ENCODE measurements at regions not wholly inside any gene's neighbourhood (a gene's known extent, or its start where the extent isn't known, plus 50 kb on each side); places are given as distances from the start of the nearest gene placed in this dataset.
A peak's percentile ranks its signal among the peaks of the same experiment; 100 is the strongest.
"Not testable (repeated sequence)": the region's sequence is repeated elsewhere in the genome, so short reads cannot be mapped to it uniquely, and the experiment has no call there.

DNA sequence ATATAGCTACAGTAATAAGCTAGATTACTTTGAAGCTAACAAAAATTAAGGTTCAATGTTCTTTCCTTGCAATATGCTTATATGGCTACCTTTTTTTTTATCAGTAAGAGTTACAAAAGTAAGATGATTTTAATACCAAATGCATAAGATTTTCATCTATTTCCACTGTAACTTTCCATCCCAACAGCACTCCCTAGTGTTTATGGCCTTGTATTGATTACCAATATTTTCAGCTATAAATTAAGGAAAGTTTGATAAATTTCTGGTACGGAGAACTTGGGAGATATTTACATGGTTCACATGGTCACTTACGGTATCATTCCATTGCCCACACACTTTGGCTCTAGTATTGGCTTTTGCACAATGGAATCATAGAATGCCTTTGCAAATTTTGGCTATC lies 448.9 kb upstream of the PABPC4L start:
- DNase-seq (ENCODE audit: low read depth in 4 of 4, low spot score in 3 of 4) = no peak

DNA sequence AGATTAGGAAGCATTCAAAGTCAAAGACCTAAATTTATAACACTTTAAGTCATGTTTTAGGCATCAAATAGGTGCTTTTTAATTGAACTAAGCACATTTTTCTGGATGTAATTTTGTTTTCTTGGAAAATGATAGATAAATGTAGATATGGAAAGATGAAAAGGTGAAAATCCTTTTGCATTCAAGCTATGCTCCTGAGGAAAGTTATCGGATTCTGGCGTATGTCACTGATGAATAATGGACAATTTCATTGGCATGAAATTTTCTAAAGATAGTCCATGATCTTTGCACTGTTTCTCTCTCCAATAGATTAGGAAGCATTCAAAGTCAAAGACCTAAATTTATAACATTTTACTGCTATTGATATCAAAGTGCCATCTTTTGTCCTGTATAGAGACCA lies 444.2 kb upstream of the PABPC4L start:
- no peak for DNase-seq (ENCODE audit: low read depth in 4 of 4, low spot score in 3 of 4)

DNA sequence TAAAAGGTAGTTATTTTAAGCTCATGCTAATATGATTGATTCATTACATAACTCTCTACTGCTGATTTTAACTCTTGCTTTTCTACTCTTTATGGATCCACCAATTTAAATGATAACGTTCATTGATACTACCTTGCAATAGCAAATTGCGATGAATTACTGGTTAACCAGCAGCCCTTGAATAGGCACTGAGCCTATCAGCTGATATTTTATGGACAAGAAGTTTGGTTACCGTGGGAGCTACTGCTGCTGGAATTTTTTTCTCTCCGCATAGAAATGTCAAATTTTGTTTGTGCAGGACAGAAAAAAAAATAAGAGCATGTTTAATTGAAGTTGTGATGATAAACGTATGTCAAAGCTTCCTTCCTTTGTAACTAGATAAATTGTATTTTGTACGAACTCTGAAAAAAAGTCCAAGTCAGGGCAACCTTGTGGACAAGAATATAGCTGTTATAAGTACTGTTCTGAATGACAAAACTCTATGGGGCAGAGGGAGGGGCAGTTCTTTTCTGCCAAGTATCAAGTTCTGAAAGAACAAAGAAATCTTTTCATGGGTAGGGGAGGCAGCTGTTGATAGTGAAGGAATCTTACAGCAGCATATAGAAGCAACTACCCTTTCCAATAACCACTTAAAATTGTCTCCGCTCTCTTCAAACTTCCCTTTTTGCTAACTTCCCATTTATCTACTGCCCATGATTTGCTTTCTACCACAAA lies 434.9 kb upstream of the PABPC4L start:
- DNase-seq (ENCODE audit: low read depth in 4 of 4, low spot score in 3 of 4) = no peak

DNA sequence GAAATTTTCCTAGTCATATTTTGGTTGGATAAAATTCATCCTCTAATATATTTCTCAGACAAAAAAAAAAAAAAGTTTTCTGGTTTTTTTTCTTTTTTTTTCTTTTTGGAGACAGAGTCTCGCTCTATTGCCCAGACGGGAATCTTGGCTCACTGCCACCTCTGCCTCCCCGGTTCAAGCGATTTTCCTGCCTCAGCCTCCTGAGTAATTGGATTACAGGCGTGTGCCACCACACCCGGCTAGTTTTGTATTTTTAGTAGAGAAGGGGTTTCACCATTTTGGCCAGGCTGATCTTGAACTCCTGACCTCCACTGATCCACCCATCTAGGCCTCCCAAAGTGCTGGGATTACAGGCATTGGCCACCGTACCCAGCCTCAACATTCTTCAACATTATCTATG lies 432.7 kb upstream of the PABPC4L start:
- DNase-seq (ENCODE audit: low read depth in 4 of 4, low spot score in 3 of 4) = no peak

DNA sequence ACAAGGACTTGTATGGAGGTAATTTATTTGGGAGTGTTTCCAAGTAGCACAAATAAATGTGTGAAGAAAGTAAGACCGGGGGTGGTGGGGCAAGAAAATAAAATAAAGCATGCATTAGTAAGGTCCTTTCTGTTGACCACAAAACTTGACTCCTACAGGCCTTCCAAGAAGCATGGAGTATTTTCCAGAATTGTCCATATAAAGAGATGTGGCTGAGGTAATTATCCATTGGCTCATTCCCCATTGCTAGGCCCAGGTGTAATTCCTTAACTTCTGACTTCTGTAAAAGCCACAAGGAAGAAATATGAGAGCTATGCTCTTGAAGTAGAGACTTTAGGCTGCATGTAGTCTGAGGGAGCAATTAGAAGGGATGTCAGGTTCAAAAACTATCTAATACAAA lies 430.5 kb upstream of the PABPC4L start:
- no peak for DNase-seq (ENCODE audit: low read depth in 4 of 4, low spot score in 3 of 4)

DNA sequence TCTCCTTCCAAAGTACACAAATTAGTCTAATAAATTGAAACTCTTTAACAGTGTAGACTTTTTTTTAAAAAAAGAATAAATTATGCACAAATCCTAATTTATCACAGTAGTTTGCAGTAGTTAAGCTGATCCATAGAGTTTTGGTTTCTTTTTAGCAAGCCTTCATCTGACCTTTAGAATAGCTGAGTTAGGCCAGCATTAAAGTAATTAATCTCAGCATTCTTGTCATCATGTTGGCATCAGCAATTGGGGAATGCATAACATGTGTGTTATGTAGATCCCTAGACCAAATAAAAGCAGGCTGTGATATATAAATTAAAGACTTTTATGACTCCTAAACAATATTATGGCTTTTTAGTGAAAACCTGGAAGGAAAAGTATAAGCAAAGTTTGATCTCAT lies 426.5 kb upstream of the PABPC4L start:
- DNase-seq (ENCODE audit: low read depth in 4 of 4, low spot score in 3 of 4) = peak in 1 of 4 donors; percentile 40

DNA sequence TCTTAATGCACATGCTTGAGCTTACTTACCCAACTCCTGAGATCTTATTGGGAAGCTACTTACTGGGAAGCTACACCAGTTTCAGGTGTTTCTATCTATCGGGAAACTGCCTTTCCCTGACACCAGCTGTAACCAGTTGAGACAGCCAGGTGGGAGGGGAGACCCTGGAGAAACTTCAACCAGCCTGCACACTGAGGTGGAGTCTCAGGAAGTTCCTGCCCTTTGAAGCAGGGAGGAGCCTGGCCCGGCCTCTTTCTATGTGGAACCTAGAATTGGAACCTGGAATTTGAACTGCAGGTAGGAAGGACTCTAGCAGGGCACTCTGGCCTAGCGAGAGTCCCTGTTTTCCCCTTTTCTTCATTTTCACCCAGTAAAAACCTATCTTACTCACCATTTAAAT lies 425.8 kb upstream of the PABPC4L start:
- no peak for DNase-seq (ENCODE audit: low read depth in 4 of 4, low spot score in 3 of 4)

DNA sequence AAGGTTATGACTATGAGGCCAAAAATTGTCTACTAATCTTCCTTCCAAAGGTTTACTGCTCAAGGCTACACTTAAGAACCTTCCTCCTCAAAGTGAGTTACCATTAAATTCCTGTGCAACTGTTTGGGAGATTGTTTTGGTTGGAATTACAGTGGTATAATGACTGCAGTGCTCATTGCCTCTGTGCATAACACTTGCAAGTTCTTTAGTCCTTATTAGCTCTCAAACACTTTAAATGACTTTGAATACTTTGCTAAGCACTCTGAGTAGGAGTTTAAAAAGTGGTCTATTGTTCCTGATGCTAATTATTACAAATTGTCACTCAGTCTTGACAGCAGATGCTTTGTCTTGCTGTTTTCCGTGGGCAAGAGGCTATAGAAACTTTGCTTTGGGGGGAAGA lies 422.8 kb upstream of the PABPC4L start:
- no peak for DNase-seq (ENCODE audit: low read depth in 4 of 4, low spot score in 3 of 4)

DNA sequence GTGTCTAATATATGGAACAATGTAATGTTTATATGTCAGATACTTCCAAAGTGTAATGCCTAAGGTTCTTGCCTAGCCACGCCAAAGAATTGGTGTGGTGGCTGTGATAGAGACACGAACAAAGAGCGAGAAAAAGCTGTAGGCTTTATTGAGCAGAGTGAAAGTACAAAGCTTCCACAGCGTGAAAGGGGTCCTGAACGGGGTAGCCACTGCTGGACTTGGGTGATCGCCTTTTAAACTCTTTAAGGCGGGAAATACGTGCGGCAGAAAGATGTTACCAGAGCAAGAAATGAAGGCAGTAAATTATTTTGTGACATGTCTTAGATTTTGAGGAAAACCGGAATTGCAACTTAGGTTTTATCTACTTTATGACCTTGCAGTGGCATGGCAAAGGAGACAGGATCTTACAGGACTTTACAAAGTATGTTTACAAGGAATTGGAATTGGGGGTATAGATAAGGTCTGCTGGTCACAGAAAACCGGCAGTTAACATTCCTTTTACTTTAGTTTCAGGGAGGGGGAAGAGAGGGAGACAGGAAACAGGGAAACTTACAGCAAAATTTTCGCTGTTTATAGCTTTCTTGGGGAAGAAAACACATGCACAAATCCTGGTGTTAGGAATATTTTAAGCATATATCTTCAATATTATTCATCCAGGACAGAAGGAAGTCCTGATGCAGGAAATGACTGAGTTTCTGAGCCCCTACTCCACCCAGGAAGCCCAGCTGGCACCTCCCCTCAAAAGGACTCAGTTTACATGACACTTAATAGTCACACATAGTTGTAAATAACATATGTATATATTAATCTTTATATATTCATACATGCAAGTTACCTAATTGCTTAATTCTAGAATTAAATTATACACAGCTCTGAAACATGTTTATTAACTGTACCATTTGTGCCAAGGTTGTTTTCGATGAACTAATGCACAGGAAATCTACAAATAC lies 421.3 kb upstream of the PABPC4L start:
- not testable (repeated sequence) for DNase-seq (ENCODE audit: low read depth in 4 of 4, low spot score in 3 of 4)

DNA sequence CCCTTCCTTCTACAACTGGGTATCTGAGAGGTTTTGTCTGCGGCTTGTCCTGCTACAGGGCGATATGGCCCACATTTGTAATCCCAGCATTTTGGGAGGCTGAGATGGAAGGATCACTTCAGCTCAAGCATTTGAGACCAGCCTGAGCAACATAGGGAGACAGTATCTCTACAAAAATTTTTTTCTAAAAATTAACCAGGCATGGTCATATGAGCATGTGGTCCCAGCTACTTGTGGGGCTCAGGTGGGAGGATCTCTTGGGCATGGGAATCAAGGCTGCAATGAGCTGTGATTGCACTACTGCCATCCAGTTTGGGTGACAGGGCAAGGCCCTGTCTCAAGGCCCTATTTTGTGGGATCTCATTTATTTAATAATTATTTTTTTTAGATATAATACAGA lies 420.6 kb upstream of the PABPC4L start:
- no peak for DNase-seq (ENCODE audit: low read depth in 4 of 4, low spot score in 3 of 4)

DNA sequence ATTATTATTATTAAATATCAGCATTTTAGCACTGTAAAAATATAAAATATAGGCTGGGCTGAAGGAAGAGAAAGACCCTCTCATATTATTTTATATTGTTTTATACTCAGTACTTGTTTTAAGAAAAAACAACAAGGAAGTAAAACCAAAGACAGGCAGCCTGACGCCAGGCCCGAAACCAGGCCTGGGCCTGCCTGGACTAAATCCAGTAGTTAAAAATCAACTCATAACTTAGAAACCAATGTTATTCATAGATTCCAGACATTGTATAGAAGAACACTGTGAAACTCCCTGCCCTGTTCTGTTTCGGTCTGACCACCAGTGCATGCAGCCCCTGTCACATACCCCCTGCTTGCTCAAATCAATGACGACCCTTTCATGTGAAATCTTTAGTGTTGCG lies 420.1 kb upstream of the PABPC4L start:
- DNase-seq (ENCODE audit: low read depth in 4 of 4, low spot score in 3 of 4) = not testable (repeated sequence)

DNA sequence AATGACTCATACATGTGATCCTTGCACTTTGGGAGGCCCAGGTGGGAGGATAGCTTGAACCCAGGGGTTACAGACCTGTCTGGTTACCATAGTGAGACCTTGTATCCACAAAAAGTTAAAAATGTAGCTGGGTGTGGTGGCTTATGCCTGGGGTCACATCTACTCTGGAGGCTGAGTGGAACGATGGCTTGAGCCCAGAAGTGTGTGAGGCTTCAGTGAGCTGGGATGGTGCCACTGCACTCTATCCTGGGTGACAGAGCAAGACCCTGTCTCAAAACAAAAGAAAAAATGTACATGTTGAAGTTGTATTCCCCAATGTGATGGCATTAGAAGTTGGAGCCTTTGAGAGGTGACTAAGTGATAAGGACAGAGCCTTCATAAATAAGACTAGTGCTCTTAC lies 409.4 kb upstream of the PABPC4L start:
- DNase-seq (ENCODE audit: low read depth in 4 of 4, low spot score in 3 of 4) = no peak

DNA sequence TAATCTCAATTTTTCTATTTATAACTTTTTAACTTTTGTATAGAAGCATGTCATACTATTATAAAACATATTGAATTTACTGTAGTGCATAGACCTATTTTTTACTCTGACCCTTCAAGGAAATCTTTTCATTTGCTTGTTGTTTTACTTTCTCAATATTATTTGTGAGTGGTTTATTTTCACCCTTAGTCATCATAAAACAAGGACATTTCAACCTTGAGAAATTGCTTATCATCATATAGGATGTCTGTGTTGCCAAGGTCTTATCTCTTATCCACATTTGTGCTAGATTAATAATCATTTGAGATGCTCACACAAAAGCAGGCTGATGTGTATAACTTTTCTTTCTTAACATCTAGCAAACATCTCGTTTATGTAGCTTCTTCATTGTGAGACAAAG lies 408.6 kb upstream of the PABPC4L start:
- DNase-seq (ENCODE audit: low read depth in 4 of 4, low spot score in 3 of 4) = no peak

DNA sequence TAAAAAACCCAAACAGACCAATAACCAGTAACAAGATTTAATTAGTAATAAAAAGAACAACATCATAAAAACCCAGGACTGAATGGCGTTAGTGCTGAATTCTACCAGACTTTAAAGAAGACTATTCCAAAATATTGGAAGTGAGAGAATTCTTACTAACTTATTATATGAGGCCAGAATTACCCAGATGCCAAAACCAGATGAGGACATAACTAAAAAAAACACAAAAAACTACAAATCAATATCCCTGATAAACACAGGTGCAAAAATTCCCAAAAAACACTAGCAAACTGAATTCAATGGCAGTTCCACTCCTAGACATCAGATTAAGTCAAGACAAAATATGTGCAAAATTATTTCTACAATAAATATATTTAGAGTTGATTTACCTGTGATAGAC lies 400.1 kb upstream of the PABPC4L start:
- DNase-seq (ENCODE audit: low read depth in 4 of 4, low spot score in 3 of 4) = no peak

DNA sequence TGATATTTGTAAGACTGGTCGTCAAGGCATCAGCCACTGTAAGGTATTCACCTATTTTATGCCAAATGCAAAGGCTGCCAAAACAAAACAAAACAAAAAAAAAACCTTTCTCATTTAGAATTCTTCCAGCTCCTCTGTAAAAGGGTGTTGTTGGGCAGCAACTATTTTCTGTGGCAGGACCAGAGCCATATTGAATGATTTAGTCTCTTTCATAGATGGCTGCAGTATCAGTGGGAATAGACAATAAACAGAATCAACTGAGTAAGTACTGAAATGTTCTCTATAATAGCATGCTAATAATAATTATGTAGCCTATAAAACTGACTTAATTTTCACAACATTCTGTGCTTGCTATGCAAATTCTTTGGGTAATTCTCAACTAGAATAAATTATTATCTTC lies 389.7 kb upstream of the PABPC4L start:
- no peak for DNase-seq (ENCODE audit: low read depth in 4 of 4, low spot score in 3 of 4)

DNA sequence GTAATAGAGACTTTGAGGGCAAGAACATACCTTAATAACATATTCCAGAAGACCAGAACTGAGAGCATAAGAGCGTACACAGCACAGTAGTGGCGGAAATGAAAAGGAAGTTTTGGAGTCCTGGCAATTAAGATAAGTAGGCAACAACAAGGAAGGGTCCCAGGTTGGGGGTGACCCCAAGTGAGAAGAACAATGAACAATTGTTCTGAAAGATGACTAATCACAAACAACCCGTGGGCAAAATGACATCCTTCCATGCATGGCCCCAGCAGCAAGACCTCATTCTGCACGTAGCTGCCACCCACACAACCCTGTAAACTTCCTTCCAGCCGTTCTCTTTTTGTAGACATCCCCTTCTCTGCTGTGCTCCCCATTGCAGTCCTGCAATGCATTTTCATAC lies 384.4 kb upstream of the PABPC4L start:
- DNase-seq (ENCODE audit: low read depth in 4 of 4, low spot score in 3 of 4) = no peak

DNA sequence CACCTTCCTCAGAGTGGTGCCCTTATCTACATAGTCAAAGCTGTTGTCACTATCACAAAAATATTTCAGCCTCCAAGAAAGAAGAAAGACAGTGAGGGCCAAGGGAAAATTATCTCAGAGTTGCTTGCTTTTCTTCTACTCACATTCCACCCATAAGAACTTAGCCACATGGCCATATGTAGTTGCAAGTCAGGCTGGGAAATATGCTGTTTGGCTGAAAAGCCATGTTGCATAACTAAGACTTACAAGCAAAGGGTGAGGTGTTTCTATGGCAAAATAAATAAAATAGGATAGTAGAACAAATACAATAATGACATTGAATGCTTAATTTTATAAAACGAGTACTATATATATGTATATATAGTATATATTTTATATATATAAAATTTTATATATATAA lies 365.9 kb upstream of the PABPC4L start:
- no peak for DNase-seq (ENCODE audit: low read depth in 4 of 4, low spot score in 3 of 4)

DNA sequence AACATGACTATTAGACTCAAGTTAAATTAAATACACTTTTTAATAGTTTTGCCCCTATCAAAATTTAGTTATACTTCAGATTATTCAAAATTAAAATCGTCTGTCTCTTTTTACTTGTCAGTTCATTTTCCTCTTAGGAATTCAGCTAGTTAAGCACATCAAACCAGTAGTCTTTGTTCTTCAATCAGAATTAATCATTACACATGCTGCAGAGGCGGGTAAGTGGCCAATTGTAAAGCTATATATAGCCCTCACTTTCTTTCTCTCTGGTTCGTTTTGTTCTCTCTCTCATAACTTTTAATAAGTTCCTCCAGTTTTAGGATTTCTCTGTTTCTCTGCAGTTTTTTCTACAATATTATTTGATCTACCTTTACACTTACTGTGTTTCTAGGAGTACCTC lies 359.1 kb upstream of the PABPC4L start:
- DNase-seq (ENCODE audit: low read depth in 4 of 4, low spot score in 3 of 4) = no peak

DNA sequence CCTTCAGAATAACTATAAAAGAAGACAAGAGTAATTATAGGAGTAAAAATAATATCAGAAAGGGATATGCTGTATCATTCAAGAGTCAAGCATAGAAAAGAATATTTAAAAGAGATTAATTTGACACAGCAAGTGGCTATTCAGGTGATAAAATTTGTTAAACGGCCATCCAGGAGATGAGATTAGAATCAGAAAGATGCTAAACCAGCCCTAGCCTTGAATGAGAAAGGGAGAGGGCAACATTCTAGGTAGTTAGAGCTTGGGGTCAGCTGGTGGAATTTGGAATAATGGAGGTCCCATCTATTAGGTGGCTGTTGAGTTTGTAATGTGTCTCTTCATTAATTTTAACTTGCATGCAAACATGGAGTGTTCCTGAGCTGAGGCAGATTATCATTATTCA lies 350.5 kb upstream of the PABPC4L start:
- no peak for DNase-seq (ENCODE audit: low read depth in 4 of 4, low spot score in 3 of 4)

DNA sequence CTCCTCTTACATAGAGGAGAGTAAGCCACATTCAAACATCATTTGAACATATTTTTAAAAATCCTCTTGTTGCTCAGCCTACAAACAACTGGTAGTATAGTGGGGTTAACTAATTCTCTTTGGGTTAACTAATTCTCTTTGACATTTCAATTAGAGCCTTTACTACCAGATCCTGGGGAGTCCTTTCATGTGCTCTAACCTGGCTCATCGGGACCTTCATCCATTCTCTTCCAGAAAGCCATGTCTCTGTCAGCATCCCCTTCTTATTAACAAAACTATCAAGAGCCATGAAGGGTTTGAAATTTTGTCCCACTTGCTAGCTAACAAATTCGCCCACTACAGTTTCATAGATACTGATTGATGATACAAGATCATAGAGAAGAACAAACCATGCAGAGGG lies 349.8 kb upstream of the PABPC4L start:
- no peak for DNase-seq (ENCODE audit: low read depth in 4 of 4, low spot score in 3 of 4)

DNA sequence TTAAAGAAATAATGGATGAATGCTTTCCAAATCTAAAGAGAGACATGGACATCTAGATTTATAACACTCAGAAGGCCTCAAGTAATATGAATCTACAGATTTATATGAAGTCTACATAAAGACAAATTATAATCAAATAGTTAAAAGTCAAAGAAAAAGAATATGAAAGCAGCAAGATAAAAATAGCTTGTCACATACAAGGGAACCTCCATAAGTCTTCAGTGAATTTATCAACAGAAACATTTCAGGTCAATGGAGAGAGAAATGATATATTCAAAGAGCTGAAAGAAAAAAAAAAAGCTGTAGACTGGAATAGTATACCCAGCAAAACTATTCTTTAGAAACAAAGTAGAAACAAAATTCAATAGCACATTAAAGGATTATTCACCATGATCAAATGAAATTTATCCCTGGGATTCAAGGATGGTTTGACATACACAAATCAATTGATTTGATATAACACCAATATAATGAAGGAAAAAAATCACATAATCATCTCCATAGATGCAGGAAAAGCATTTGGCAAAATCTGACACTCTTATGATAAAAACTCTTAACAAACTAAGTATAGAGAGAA lies 346.6 kb upstream of the PABPC4L start:
- DNase-seq (ENCODE audit: low read depth in 4 of 4, low spot score in 3 of 4) = no peak

DNA sequence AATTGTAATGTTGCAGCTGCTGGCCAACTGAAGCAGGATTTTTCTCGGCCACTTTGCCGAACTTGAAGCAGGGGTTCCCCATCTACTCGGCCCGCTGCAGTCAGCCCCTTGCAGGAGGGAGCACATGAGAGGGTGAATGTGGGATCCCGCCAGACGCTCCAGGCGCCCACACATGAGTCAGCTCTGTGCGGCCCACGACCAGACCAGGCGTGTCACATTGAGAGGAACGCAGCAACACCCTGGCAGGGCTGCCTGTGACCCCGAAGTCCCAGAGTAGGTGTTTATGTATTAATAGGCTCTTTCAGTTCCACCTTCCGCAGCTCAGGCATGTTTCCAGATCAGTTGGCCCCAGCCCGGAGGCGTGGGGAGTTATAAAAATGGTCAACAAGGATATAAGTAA lies 344.7 kb upstream of the PABPC4L start:
- DNase-seq (ENCODE audit: low read depth in 4 of 4, low spot score in 3 of 4) = no peak

Data from left renal pelvis (tissue), 4 donors.